ENCODE measurements at regions not wholly inside any gene's neighbourhood (a gene's known extent, or its start where the extent isn't known, plus 50 kb on each side); places are given as distances from the start of the nearest gene placed in this dataset.

GRCh38 chr4:63898961-63899360 is 510.3 kb downstream of the TECRL start:
- TF ChIP-seq POLR2A (IDR thresholded peaks at IDR 0.05; ENCODE audit: low read length) (no peak), GATA1 (IDR thresholded peaks at IDR 0.05; ENCODE audit: low read depth, low read length) (no peak)

Measured in erythroblast (primary cell).